ENCODE measurements at regions not wholly inside any gene's neighbourhood (a gene's known extent, or its start where the extent isn't known, plus 50 kb on each side); places are given as distances from the start of the nearest gene placed in this dataset.

- TF ChIP-seq, protein P1, sequence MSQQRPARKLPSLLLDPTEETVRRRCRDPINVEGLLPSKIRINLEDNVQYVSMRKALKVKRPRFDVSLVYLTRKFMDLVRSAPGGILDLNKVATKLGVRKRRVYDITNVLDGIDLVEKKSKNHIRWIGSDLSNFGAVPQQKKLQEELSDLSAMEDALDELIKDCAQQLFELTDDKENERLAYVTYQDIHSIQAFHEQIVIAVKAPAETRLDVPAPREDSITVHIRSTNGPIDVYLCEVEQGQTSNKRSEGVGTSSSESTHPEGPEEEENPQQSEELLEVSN (IDR thresholded peaks at IDR 0.05; ENCODE audit: borderline replicate concordance, low read depth) = no peak
- no peak for TF ChIP-seq KDM1A (IDR thresholded peaks at IDR 0.05; ENCODE audit: low read depth)
- no peak for TF ChIP-seq FOXS1 (CRISPR knock-in tag; IDR thresholded peaks at IDR 0.05)
- no peak for TF ChIP-seq PHF8 (IDR thresholded peaks at IDR 0.05; ENCODE audit: borderline replicate concordance, low read depth)
Observed at GRCh38 chr9:119441832-119442231, 72.6 kb upstream of the BRINP1 start (continued).

GRCh38 chr9:119441338-119441737 lies 72.1 kb upstream of the BRINP1 start:
- ATAC-seq = no peak
- H3K4me3 ChIP-seq = no peak overlapping the region
- H3K4me1 ChIP-seq = no peaks in the 10 kb centered on the region
- ChIA-PET CTCF (no interaction called here), POLR2A (no interaction called here)
- no peak for DNase-seq (ENCODE audit: low read depth in 1 of 2, low spot score in 1 of 2)
- no peak overlapping the region for H3K4me2 ChIP-seq
- no peak overlapping the region for H3K27ac ChIP-seq
- H3K9me3 ChIP-seq = no peaks in the 10 kb centered on the region
- TF ChIP-seq RARB (CRISPR knock-in tag; IDR thresholded peaks at IDR 0.05) = no peak
- TF ChIP-seq FOXS1 (CRISPR knock-in tag; IDR thresholded peaks at IDR 0.05) = no peak
- FAIRE-seq = no peak
- 0% methylated on average over 2 of the region's 2 CpGs for WGBS (ENCODE audit: missing lambda C conversion rate)

DNA sequence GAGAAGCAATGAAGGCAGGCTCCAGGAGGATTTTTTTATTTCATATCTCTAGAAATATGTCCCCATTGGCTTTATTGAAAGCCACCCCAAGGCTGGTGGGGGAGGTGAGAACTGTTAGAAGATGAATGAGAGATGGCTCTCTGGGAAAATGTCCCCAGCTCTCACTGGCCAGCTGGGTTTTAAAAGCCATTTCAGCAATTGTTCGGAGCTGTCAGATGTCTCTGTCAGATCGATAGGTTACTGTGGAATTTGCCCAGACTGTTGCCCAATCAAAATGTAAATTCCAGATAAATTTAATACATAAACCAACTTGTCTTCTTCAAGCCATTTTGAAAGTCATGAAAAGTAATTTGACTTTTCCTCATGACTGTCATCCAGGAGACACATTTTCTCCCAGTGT lies 67.0 kb upstream of the BRINP1 start:
- Histone ChIP-seq H3K27ac (no peak overlapping the region), H3K4me1 (no peaks in the 10 kb centered on the region), H3K4me2 (no peak overlapping the region), H3K9me3 (no peaks in the 10 kb centered on the region), H3K4me3 (no peak overlapping the region)
- no peak for TF ChIP-seq BHLHE40 (IDR thresholded peaks at IDR 0.05; ENCODE audit: low read depth, low read length)
- no peak for TF ChIP-seq FOSB (CRISPR knock-in tag; IDR thresholded peaks at IDR 0.05)
- TF ChIP-seq, protein P2, sequence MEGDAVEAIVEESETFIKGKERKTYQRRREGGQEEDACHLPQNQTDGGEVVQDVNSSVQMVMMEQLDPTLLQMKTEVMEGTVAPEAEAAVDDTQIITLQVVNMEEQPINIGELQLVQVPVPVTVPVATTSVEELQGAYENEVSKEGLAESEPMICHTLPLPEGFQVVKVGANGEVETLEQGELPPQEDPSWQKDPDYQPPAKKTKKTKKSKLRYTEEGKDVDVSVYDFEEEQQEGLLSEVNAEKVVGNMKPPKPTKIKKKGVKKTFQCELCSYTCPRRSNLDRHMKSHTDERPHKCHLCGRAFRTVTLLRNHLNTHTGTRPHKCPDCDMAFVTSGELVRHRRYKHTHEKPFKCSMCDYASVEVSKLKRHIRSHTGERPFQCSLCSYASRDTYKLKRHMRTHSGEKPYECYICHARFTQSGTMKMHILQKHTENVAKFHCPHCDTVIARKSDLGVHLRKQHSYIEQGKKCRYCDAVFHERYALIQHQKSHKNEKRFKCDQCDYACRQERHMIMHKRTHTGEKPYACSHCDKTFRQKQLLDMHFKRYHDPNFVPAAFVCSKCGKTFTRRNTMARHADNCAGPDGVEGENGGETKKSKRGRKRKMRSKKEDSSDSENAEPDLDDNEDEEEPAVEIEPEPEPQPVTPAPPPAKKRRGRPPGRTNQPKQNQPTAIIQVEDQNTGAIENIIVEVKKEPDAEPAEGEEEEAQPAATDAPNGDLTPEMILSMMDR (IDR thresholded peaks at IDR 0.05) = no peak
- no peak for TF ChIP-seq NR3C1 (IDR thresholded peaks at IDR 0.05)
- TF ChIP-seq EHF (CRISPR knock-in tag; IDR thresholded peaks at IDR 0.05) = no peak
- DNase-seq (ENCODE audit: low read depth in 1 of 2, low spot score in 1 of 2) (no peak), ATAC-seq (no peak), FAIRE-seq (no peak)
- 2% methylated on average over 2 of the region's 2 CpGs for WGBS (ENCODE audit: missing lambda C conversion rate)
- ChIA-PET POLR2A (no interaction called here), CTCF (interaction anchor here (1.5 kb wide), 1 partner anchor 12 kb away, joined by 5 read pairs; no protein-coding TSS in a partner anchor)

- CTCF ChIA-PET = interaction anchor here (0.9 kb wide), 1 partner anchor 8 kb away, joined by 3 read pairs; no protein-coding TSS in a partner anchor
- TF ChIP-seq HOXB5 (CRISPR knock-in tag; IDR thresholded peaks at IDR 0.05) (no peak), EP300 (IDR thresholded peaks at IDR 0.05) (no peak), HEYL (CRISPR knock-in tag; IDR thresholded peaks at IDR 0.05) (no peak), FOXS1 (CRISPR knock-in tag; IDR thresholded peaks at IDR 0.05) (no peak), MAX (IDR thresholded peaks at IDR 0.05) (no peak), PHF8 (IDR thresholded peaks at IDR 0.05; ENCODE audit: borderline replicate concordance, low read depth) (no peak), BHLHE40 (IDR thresholded peaks at IDR 0.05; ENCODE audit: low read depth, low read length) (no peak), NPAS2 (CRISPR knock-in tag; IDR thresholded peaks at IDR 0.05; ENCODE audit: borderline replicate concordance) (no peak), ZC3H11A (IDR thresholded peaks at IDR 0.05) (no peak), HDAC2 (IDR thresholded peaks at IDR 0.05) (no peak), HOXB13 (CRISPR knock-in tag; IDR thresholded peaks at IDR 0.05; ENCODE audit: low read depth) (no peak), CHD2 (IDR thresholded peaks at IDR 0.05; ENCODE audit: low read length, partially characterized antibody) (no peak), RCOR1 (IDR thresholded peaks at IDR 0.05; ENCODE audit: low read depth, low read length) (no peak), MYC (IDR thresholded peaks at IDR 0.05; ENCODE audit: borderline replicate concordance, low read length) (no peak), TP53 (CRISPR knock-in tag; IDR thresholded peaks at IDR 0.05) (no peak), NR3C1 (IDR thresholded peaks at IDR 0.05) (no peak), SMC3 (IDR thresholded peaks at IDR 0.05) (no peak)
Observed at GRCh38 chr9:119435076-119435475, 65.8 kb upstream of the BRINP1 start.

More at GRCh38 chr9:119435076-119435475, 65.8 kb upstream of the BRINP1 start:
- Histone ChIP-seq H3K4me3 (no peak overlapping the region), H3K27ac (no peak overlapping the region), H3K4me1 (no peaks in the 10 kb centered on the region), H3K4me2 (no peak overlapping the region), H3K9me3 (no peaks in the 10 kb centered on the region)
- ATAC-seq = no peak
- FAIRE-seq = no peak
- WGBS (ENCODE audit: missing lambda C conversion rate) = 0% methylated on average over 1 of the region's 1 CpG
- POLR2A ChIA-PET = no interaction called here
- DNase-seq (ENCODE audit: low read depth in 1 of 2, low spot score in 1 of 2) = no peak

All from A549 (cell line).